ENCODE measurements at regions not wholly inside any gene's neighbourhood (a gene's known extent, or its start where the extent isn't known, plus 50 kb on each side); places are given as distances from the start of the nearest gene placed in this dataset.
"Not testable (repeated sequence)": the region's sequence is repeated elsewhere in the genome, so short reads cannot be mapped to it uniquely, and the experiment has no call there.

- intact Hi-C loops (cut with DNase I): no loop called here
Observed at GRCh38 chr3:8420612-8421011, 81.0 kb upstream of the LMCD1 start.

GRCh38 chr3:8421267-8421666 is 80.4 kb upstream of the LMCD1 start:
- DNase-seq (ENCODE audit: low spot score): no peak
- intact Hi-C loops (cut with DNase I): no loop called here

More at GRCh38 chr3:8420612-8421011, 81.0 kb upstream of the LMCD1 start:
- DNase-seq (ENCODE audit: low spot score): no peak

GRCh38 chr3:8421711-8422110 is 79.9 kb upstream of the LMCD1 start:
- DNase-seq (ENCODE audit: low spot score): no peak
- intact Hi-C loops (cut with DNase I): no loop called here

GRCh38 chr3:8423307-8423706 is 78.3 kb upstream of the LMCD1 start:
- intact Hi-C loops (cut with DNase I): no loop called here
- no peak for DNase-seq (ENCODE audit: low spot score)

- DNase-seq (ENCODE audit: low spot score): no peak
- intact Hi-C loops (cut with DNase I): no loop called here
Observed at GRCh38 chr3:8424281-8424680, 77.3 kb upstream of the LMCD1 start.

GRCh38 chr3:8436661-8437287 is 64.8 kb upstream of the LMCD1 start:
- no peak for DNase-seq (ENCODE audit: low spot score)
- intact Hi-C loops (cut with DNase I): no loop called here

- no peak for DNase-seq (ENCODE audit: low spot score)
- intact Hi-C loops (cut with DNase I): no loop called here
Observed at GRCh38 chr3:8438507-8439079, 63.0 kb upstream of the LMCD1 start.

- intact Hi-C loops (cut with DNase I): loop anchor here in 1 of 2 donors (5.0 kb wide), 2 partner anchors 167 to 182 kb away; no protein-coding TSS in a partner anchor
- DNase-seq (ENCODE audit: low spot score): not testable (repeated sequence)
Observed at GRCh38 chr3:8440142-8440541, 61.5 kb upstream of the LMCD1 start.

GRCh38 chr3:8441969-8442559 is 59.6 kb upstream of the LMCD1 start:
- no peak for DNase-seq (ENCODE audit: low spot score)
- intact Hi-C loops (cut with DNase I): loop anchor here in 1 of 2 donors (5.0 kb wide), 2 partner anchors 165 to 180 kb away; no protein-coding TSS in a partner anchor

GRCh38 chr3:8442993-8443650 is 58.5 kb upstream of the LMCD1 start:
- DNase-seq (ENCODE audit: low spot score): no peak
- intact Hi-C loops (cut with DNase I): loop anchor here in 1 of 2 donors (5.0 kb wide), 2 partner anchors 164 to 179 kb away; no protein-coding TSS in a partner anchor

- intact Hi-C loops (cut with DNase I): loop anchor here in 1 of 2 donors (5.0 kb wide), 2 partner anchors 163 to 178 kb away; no protein-coding TSS in a partner anchor
- DNase-seq (ENCODE audit: low spot score): peak; percentile 91
Observed at GRCh38 chr3:8443829-8444791, 57.5 kb upstream of the LMCD1 start.

- DNase-seq (ENCODE audit: low spot score): no peak
- intact Hi-C loops (cut with DNase I): loop anchor here (5.0 kb wide), 2 partner anchors 162 to 177 kb away; no protein-coding TSS in a partner anchor
Observed at GRCh38 chr3:8444883-8445282, 56.7 kb upstream of the LMCD1 start.

- intact Hi-C loops (cut with DNase I): loop anchor here in 1 of 2 donors (5.0 kb wide), 1 partner anchor 176 kb away; no protein-coding TSS in a partner anchor
- DNase-seq (ENCODE audit: low spot score): no peak
Observed at GRCh38 chr3:8445861-8446260, 55.8 kb upstream of the LMCD1 start.

GRCh38 chr3:8446845-8447244 is 54.8 kb upstream of the LMCD1 start:
- intact Hi-C loops (cut with DNase I): loop anchor here in 1 of 2 donors (5.0 kb wide), 1 partner anchor 175 kb away; no protein-coding TSS in a partner anchor
- DNase-seq (ENCODE audit: low spot score): no peak

GRCh38 chr3:8450618-8451017 is 51.0 kb upstream of the LMCD1 start:
- DNase-seq (ENCODE audit: low spot score): no peak
- intact Hi-C loops (cut with DNase I): no loop called here

- intact Hi-C loops (cut with DNase I): no loop called here
- DNase-seq (ENCODE audit: low spot score): no peak
Observed at GRCh38 chr3:8451696-8452095, 49.9 kb upstream of the LMCD1 start.
